ENCODE measurements at regions not wholly inside any gene's neighbourhood (a gene's known extent, or its start where the extent isn't known, plus 50 kb on each side); places are given as distances from the start of the nearest gene placed in this dataset.
A peak's percentile ranks its signal among the peaks of the same experiment; 100 is the strongest.

DNA sequence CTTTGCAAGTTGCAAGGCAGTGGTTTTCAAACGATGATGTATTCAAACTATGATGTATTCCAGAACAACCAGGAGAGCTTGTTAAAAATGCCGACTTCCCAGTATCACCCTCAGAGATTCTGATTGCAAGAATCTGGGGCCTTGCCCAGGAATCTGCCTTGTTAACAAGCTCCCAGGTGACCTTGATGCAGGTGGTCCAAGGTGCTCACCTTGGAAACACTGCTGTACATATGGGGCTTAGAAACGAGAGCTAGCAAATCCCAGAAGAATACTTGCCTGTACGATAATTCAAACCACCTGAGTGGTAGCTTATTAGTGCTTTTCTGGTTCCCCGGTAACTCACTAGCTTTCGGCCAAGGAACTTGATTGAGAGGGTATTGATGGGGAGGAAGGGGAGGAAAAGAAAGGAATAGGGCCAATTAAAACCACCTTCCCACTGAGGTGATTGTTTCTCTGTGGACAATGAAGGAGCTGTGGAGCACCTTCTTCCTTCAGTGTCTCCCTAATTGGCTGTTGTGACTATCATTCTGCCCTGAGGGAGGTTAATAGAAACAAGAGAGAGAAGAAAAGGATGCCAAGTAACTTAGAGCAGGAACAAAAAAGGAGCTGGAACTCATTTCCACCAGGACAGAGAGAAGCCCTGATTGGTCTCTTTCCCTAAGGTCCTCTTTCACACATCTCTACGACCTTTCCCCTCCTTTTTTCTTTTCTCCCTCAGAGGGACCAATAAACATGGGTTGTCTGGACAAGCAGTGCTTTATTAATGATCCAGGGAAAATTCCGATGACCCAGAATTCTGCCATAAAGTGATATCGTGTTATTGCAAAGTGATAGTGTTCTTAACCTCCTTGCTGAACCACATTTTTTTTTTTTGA is 218.8 kb downstream of the TMEM167A start (continued):
- TF ChIP-seq, protein P1, sequence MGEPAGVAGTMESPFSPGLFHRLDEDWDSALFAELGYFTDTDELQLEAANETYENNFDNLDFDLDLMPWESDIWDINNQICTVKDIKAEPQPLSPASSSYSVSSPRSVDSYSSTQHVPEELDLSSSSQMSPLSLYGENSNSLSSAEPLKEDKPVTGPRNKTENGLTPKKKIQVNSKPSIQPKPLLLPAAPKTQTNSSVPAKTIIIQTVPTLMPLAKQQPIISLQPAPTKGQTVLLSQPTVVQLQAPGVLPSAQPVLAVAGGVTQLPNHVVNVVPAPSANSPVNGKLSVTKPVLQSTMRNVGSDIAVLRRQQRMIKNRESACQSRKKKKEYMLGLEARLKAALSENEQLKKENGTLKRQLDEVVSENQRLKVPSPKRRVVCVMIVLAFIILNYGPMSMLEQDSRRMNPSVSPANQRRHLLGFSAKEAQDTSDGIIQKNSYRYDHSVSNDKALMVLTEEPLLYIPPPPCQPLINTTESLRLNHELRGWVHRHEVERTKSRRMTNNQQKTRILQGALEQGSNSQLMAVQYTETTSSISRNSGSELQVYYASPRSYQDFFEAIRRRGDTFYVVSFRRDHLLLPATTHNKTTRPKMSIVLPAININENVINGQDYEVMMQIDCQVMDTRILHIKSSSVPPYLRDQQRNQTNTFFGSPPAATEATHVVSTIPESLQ (CRISPR knock-in tag; IDR thresholded peaks at IDR 0.05), result no peak
- TF ChIP-seq MYBL2 (CRISPR knock-in tag; IDR thresholded peaks at IDR 0.05) (no peak), NFATC4 (CRISPR knock-in tag; IDR thresholded peaks at IDR 0.05) (no peak)

DNA sequence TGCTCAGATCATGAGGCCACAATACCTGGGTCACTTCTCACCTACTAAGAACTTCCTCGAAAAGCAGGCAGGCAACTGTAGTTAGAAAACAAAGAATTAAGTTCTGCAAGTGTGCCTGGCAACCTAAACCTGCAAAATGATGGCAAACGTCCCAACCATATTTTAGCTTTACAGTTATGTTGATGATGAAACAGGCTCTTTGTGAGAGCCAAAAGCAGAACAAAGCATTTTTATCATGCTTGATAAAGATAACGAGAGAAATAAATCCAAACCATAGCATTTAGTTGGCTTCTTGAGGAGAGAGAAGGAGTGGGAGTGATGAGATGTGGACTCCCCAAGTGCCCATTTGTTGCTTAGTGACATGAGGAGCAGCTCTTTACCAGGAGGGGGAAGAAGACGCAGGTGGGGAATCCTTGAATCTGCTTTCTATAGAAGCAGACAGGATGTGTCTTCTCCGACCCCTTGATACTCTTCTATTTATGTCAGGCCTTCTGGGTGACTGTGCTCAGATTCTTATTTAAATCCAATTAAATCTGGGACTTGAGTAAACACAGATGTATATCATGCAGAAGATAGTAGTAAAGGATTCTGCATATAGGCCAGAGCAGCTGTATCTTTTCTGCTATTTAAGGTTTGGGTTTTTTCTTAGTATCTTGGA is 221.2 kb downstream of the TMEM167A start:
- Mint-ChIP-seq H3K36me3 (no peaks in the 10 kb centered on the region), H3K9me3 (no peaks in the 10 kb centered on the region), H3K27ac (no peak overlapping the region), H3K27me3 (ENCODE audit: low read depth) (peaks cover 4% of the 10 kb centered on the region), H3K4me3 (no peak overlapping the region), H3K4me1 (peaks cover 32% of the 10 kb centered on the region)
- POLR2A ChIA-PET, result no interaction called here
- no peak for DNase-seq (ENCODE audit: low spot score)
- CTCF ChIA-PET, result no interaction called here
- TF ChIP-seq, protein P2, sequence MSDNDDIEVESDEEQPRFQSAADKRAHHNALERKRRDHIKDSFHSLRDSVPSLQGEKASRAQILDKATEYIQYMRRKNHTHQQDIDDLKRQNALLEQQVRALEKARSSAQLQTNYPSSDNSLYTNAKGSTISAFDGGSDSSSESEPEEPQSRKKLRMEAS (CRISPR knock-in tag; IDR thresholded peaks at IDR 0.05), result no peak
- TF ChIP-seq ZNF423 (CRISPR knock-in tag; IDR thresholded peaks at IDR 0.05), result no peak
- TF ChIP-seq, protein P3, sequence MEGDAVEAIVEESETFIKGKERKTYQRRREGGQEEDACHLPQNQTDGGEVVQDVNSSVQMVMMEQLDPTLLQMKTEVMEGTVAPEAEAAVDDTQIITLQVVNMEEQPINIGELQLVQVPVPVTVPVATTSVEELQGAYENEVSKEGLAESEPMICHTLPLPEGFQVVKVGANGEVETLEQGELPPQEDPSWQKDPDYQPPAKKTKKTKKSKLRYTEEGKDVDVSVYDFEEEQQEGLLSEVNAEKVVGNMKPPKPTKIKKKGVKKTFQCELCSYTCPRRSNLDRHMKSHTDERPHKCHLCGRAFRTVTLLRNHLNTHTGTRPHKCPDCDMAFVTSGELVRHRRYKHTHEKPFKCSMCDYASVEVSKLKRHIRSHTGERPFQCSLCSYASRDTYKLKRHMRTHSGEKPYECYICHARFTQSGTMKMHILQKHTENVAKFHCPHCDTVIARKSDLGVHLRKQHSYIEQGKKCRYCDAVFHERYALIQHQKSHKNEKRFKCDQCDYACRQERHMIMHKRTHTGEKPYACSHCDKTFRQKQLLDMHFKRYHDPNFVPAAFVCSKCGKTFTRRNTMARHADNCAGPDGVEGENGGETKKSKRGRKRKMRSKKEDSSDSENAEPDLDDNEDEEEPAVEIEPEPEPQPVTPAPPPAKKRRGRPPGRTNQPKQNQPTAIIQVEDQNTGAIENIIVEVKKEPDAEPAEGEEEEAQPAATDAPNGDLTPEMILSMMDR (IDR thresholded peaks at IDR 0.05), result no peak
- TF ChIP-seq, protein P4, sequence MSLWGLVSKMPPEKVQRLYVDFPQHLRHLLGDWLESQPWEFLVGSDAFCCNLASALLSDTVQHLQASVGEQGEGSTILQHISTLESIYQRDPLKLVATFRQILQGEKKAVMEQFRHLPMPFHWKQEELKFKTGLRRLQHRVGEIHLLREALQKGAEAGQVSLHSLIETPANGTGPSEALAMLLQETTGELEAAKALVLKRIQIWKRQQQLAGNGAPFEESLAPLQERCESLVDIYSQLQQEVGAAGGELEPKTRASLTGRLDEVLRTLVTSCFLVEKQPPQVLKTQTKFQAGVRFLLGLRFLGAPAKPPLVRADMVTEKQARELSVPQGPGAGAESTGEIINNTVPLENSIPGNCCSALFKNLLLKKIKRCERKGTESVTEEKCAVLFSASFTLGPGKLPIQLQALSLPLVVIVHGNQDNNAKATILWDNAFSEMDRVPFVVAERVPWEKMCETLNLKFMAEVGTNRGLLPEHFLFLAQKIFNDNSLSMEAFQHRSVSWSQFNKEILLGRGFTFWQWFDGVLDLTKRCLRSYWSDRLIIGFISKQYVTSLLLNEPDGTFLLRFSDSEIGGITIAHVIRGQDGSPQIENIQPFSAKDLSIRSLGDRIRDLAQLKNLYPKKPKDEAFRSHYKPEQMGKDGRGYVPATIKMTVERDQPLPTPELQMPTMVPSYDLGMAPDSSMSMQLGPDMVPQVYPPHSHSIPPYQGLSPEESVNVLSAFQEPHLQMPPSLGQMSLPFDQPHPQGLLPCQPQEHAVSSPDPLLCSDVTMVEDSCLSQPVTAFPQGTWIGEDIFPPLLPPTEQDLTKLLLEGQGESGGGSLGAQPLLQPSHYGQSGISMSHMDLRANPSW (CRISPR knock-in tag; conservative IDR thresholded peaks at IDR 0.05; ENCODE audit: low read depth), result no peak
- TF ChIP-seq NR2C2 (CRISPR knock-in tag; IDR thresholded peaks at IDR 0.05), result no peak
- TF ChIP-seq NFE2L1 (CRISPR knock-in tag; IDR thresholded peaks at IDR 0.05), result no peak
- no peak for TF ChIP-seq TEAD4 (CRISPR knock-in tag; IDR thresholded peaks at IDR 0.05)
- no peak for TF ChIP-seq ZNF317 (CRISPR knock-in tag; IDR thresholded peaks at IDR 0.05; ENCODE audit: borderline replicate concordance, low read depth)
- peak; percentile 22; the same call in 1 of the 2 replicates for ATAC-seq

DNA sequence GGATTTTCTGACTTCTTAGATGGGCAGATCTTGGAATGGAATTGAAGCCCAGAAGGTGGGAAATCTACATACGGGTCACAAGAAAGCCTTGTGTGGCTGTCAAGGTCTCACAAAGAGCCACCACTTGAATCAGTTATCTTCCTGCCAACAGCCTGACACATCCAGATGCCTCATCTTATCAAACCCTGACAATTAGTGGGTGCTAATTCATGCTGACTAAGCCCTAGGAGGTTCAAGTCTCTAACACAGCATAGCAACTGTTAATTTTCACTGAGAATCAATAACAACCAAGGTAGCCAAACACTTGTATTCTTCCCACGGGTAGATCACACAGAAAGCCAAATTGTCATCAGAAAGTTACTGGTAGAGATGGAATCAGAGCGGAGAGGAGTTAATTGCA is 222.2 kb downstream of the TMEM167A start:
- Mint-ChIP-seq H3K4me3 (no peak overlapping the region), H3K9me3 (no peaks in the 10 kb centered on the region), H3K27me3 (ENCODE audit: low read depth) (peaks cover 4% of the 10 kb centered on the region), H3K27ac (no peak overlapping the region), H3K36me3 (no peaks in the 10 kb centered on the region), H3K4me1 (peaks cover 37% of the 10 kb centered on the region)
- no peak for ATAC-seq
- no peak for TF ChIP-seq GABPB1 (CRISPR knock-in tag; IDR thresholded peaks at IDR 0.05)
- TF ChIP-seq NFYB (CRISPR knock-in tag; conservative IDR thresholded peaks at IDR 0.05; ENCODE audit: low read depth), result no peak
- no peak for TF ChIP-seq TEAD4 (CRISPR knock-in tag; IDR thresholded peaks at IDR 0.05)
- TF ChIP-seq, protein P5, sequence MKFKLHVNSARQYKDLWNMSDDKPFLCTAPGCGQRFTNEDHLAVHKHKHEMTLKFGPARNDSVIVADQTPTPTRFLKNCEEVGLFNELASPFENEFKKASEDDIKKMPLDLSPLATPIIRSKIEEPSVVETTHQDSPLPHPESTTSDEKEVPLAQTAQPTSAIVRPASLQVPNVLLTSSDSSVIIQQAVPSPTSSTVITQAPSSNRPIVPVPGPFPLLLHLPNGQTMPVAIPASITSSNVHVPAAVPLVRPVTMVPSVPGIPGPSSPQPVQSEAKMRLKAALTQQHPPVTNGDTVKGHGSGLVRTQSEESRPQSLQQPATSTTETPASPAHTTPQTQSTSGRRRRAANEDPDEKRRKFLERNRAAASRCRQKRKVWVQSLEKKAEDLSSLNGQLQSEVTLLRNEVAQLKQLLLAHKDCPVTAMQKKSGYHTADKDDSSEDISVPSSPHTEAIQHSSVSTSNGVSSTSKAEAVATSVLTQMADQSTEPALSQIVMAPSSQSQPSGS (CRISPR knock-in tag; IDR thresholded peaks at IDR 0.05; ENCODE audit: borderline replicate concordance, low read depth), result no peak
- TF ChIP-seq, protein P6, sequence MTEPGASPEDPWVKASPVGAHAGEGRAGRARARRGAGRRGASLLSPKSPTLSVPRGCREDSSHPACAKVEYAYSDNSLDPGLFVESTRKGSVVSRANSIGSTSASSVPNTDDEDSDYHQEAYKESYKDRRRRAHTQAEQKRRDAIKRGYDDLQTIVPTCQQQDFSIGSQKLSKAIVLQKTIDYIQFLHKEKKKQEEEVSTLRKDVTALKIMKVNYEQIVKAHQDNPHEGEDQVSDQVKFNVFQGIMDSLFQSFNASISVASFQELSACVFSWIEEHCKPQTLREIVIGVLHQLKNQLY (CRISPR knock-in tag; IDR thresholded peaks at IDR 0.05), result no peak
- TF ChIP-seq, protein P7, sequence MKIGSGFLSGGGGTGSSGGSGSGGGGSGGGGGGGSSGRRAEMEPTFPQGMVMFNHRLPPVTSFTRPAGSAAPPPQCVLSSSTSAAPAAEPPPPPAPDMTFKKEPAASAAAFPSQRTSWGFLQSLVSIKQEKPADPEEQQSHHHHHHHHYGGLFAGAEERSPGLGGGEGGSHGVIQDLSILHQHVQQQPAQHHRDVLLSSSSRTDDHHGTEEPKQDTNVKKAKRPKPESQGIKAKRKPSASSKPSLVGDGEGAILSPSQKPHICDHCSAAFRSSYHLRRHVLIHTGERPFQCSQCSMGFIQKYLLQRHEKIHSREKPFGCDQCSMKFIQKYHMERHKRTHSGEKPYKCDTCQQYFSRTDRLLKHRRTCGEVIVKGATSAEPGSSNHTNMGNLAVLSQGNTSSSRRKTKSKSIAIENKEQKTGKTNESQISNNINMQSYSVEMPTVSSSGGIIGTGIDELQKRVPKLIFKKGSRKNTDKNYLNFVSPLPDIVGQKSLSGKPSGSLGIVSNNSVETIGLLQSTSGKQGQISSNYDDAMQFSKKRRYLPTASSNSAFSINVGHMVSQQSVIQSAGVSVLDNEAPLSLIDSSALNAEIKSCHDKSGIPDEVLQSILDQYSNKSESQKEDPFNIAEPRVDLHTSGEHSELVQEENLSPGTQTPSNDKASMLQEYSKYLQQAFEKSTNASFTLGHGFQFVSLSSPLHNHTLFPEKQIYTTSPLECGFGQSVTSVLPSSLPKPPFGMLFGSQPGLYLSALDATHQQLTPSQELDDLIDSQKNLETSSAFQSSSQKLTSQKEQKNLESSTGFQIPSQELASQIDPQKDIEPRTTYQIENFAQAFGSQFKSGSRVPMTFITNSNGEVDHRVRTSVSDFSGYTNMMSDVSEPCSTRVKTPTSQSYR (CRISPR knock-in tag; IDR thresholded peaks at IDR 0.05), result no peak
- no peak for TF ChIP-seq NFE2L1 (CRISPR knock-in tag; IDR thresholded peaks at IDR 0.05)
- TF ChIP-seq ELF4 (CRISPR knock-in tag; IDR thresholded peaks at IDR 0.05; ENCODE audit: low read depth), result no peak
- DNase-seq (ENCODE audit: low spot score), result no peak
- ChIA-PET POLR2A (no interaction called here), CTCF (no interaction called here)
